Sciatic nerve (tissue), 2 donors: ENCODE measurements at regions not wholly inside any gene's neighbourhood (a gene's known extent, or its start where the extent isn't known, plus 50 kb on each side); places are given as distances from the start of the nearest gene placed in this dataset.
"Not testable (repeated sequence)": the region's sequence is repeated elsewhere in the genome, so short reads cannot be mapped to it uniquely, and the experiment has no call there.

Experiments used
- ATAC-seq: fragments of 200-7000 bp; cut with Tn5 transposase; one replicate; pipeline ENCODE4 v1.9.1; 2020; ENCODE audit warnings: mild to moderate bottlenecking, moderate library complexity
- DNase-seq: peaks from one replicate; pipeline ENCODE4 v3.0.0-alpha.2; 2020; ENCODE audit warnings: low spot score
- intact Hi-C: fragments of 100-400 bp; cut with DNase I; formaldehyde crosslinking; loops from one replicate; pipeline ENCODE4 v1.14.2; 2022
- donor health status: DM: no; HTN: no; CAD: no.
- donor health status: DM: no; HTN: no; CAD: no.

GRCh38 chr17:36825951-36826350, 111.3 kb upstream of the LHX1 start:
- DNase-seq (no peak), ATAC-seq (no peak)
- intact Hi-C loops, result no loop called here

GRCh38 chr17:36827081-36827480, 110.2 kb upstream of the LHX1 start:
- intact Hi-C loops, result no loop called here
- DNase-seq (no peak), ATAC-seq (no peak)

GRCh38 chr17:36829676-36830075, 107.6 kb upstream of the LHX1 start:
- intact Hi-C loops, result no loop called here
- DNase-seq, result no peak

GRCh38 chr17:36833279-36833678, 104.0 kb upstream of the LHX1 start:
- intact Hi-C loops, result no loop called here
- DNase-seq, result no peak
- no peak for ATAC-seq

More at GRCh38 chr17:36829676-36830075, 107.6 kb upstream of the LHX1 start:
- ATAC-seq, result no peak

- no peak for DNase-seq
- intact Hi-C loops, result no loop called here
- no peak for ATAC-seq
Observed at GRCh38 chr17:36835036-36835435, 102.2 kb upstream of the LHX1 start.

GRCh38 chr17:36837195-36837938, 99.9 kb upstream of the LHX1 start:
- no peak for DNase-seq
- no peak for ATAC-seq
- intact Hi-C loops, result no loop called here

GRCh38 chr17:36837939-36838272, 99.4 kb upstream of the LHX1 start:
- DNase-seq, result no peak
- intact Hi-C loops, result no loop called here
- ATAC-seq, result no peak

- ATAC-seq (no peak), DNase-seq (no peak)
- intact Hi-C loops, result no loop called here
Observed at GRCh38 chr17:36839256-36839655, 98.0 kb upstream of the LHX1 start.

GRCh38 chr17:36840796-36841195, 96.5 kb upstream of the LHX1 start:
- DNase-seq (no peak), ATAC-seq (no peak)
- intact Hi-C loops, result no loop called here

- no peak for DNase-seq
- ATAC-seq, result no peak
- intact Hi-C loops, result no loop called here
Observed at GRCh38 chr17:36842231-36842819, 95.0 kb upstream of the LHX1 start.

GRCh38 chr17:36842963-36843558, 94.2 kb upstream of the LHX1 start:
- ATAC-seq (no peak), DNase-seq (no peak)
- intact Hi-C loops, result no loop called here

GRCh38 chr17:36844013-36844412, 93.3 kb upstream of the LHX1 start:
- ATAC-seq (no peak), DNase-seq (no peak)
- intact Hi-C loops, result no loop called here

GRCh38 chr17:36844601-36845000, 92.7 kb upstream of the LHX1 start:
- ATAC-seq (no peak), DNase-seq (no peak)
- intact Hi-C loops, result no loop called here

GRCh38 chr17:36845916-36846315, 91.4 kb upstream of the LHX1 start:
- ATAC-seq (no peak), DNase-seq (no peak)
- intact Hi-C loops, result no loop called here

- intact Hi-C loops, result no loop called here
- no peak for ATAC-seq
Observed at GRCh38 chr17:36846410-36847292, 90.6 kb upstream of the LHX1 start.

GRCh38 chr17:36848008-36848902, 89.0 kb upstream of the LHX1 start:
- ATAC-seq, result no peak
- intact Hi-C loops, result no loop called here
- DNase-seq, result no peak

More at GRCh38 chr17:36846410-36847292, 90.6 kb upstream of the LHX1 start:
- no peak for DNase-seq

GRCh38 chr17:36849020-36849419, 88.3 kb upstream of the LHX1 start:
- ATAC-seq, intact Hi-C loops, DNase-seq: not testable (repeated sequence)

- intact Hi-C loops, result no loop called here
- ATAC-seq (no peak), DNase-seq (no peak)
Observed at GRCh38 chr17:36849871-36850348, 87.4 kb upstream of the LHX1 start.

- DNase-seq, result no peak
- no peak for ATAC-seq
- intact Hi-C loops, result no loop called here
Observed at GRCh38 chr17:36850790-36851189, 86.5 kb upstream of the LHX1 start.
